ENCODE measurements at regions not wholly inside any gene's neighbourhood (a gene's known extent, or its start where the extent isn't known, plus 50 kb on each side); places are given as distances from the start of the nearest gene placed in this dataset.

- TF ChIP-seq CTCF (IDR thresholded peaks at IDR 0.05) (no peak), POLR2AphosphoS5 (IDR thresholded peaks at IDR 0.05) (no peak)
These were observed 110.8 kb downstream of the GGTLC2 start for GRCh38 chr22:22754961-22755777.
